Activated CD8-positive, alpha-beta memory T cell treated with anti-CD3 and anti-CD28 coated beads for 24 hours (primary cell): ENCODE measurements at regions not wholly inside any gene's neighbourhood (a gene's known extent, or its start where the extent isn't known, plus 50 kb on each side); places are given as distances from the start of the nearest gene placed in this dataset.
"Not testable (repeated sequence)": the region's sequence is repeated elsewhere in the genome, so short reads cannot be mapped to it uniquely, and the experiment has no call there.

Experiments
- DNase-seq: peaks from one replicate; pipeline ENCODE4 v3.0.0-alpha.2; 2020

- DNase-seq: no peak
Observed at GRCh38 chr12:75695926-75696325, 184.5 kb upstream of the KRR1 start.

GRCh38 chr12:75694534-75695268, 183.3 kb upstream of the KRR1 start:
- no peak for DNase-seq

- DNase-seq: no peak
Observed at GRCh38 chr12:75692876-75693275, 181.5 kb upstream of the KRR1 start.

DNA sequence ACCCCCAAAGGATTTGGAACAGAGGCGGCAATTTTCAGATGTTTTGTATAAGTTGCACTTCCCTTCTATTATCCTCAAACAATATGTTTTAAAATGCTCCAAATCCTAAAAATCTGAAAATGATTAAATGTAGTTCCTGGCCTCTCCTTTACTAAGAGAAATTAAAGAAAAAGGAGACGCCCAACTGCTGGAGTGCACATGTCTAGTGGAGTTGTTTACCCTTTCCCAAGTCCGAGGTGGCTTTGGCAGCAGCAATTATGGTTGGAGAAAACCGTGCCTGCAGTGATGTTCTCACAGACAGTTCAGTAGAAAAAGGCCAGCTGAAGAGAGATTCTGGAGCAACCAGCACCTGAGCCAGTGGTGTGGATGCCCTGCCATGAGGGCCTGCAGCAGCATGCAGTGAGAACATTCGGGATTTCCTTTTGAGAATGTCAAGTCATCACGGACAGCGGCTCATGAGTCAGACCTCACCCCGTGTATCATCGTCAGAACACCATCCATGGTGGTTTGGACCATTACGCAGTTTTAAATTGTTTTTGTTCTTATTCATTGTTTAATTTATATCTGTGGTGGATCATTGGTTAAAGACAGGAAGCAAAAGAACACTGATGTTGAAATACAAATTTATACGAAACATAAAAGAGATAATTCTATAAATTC, 179.0 kb upstream of the KRR1 start:
- DNase-seq: no peak

- DNase-seq: not testable (repeated sequence)
Observed at GRCh38 chr12:75686233-75686632, 174.8 kb upstream of the KRR1 start.

- DNase-seq: no peak
Observed at GRCh38 chr12:75685617-75686225, 174.3 kb upstream of the KRR1 start.

GRCh38 chr12:75684678-75685616, 173.5 kb upstream of the KRR1 start:
- no peak for DNase-seq

DNA sequence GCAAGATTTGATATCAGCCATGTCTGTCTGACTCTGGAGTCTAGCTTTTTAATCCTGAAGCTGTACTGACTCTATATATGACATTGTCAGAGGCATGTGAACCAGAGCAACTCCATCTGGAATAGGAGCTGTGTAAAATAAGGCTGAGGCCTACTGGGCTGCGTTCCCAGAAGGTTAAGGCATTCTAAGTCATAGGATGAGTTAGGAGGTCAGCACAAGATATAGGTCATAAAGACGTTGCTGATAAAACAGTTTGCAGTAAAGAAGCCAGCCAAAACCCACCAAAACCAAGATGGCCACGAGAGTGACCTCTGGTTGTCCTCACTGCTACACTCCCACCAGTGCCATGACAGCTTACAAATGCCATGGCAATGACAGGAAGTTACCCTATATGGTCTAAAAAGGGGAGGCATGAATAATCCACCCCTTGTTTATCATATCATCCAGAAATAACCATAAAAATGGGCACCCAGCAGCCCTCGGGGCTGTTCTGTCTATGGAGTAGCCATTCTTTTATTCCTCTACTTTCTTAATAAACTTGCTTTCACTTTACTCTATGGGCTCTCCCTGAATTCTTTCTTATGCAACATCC, 172.7 kb upstream of the KRR1 start:
- DNase-seq: not testable (repeated sequence)

GRCh38 chr12:75683220-75683619, 171.8 kb upstream of the KRR1 start:
- no peak for DNase-seq

GRCh38 chr12:75677522-75677921, 166.1 kb upstream of the KRR1 start:
- no peak for DNase-seq

- no peak for DNase-seq
Observed at GRCh38 chr12:75674393-75674792, 163.0 kb upstream of the KRR1 start.

- DNase-seq: no peak
Observed at GRCh38 chr12:75672200-75672599, 160.8 kb upstream of the KRR1 start.

- no peak for DNase-seq
Observed at GRCh38 chr12:75670216-75670615, 158.8 kb upstream of the KRR1 start.

GRCh38 chr12:75666939-75667334, 155.5 kb upstream of the KRR1 start:
- no peak for DNase-seq

- no peak for DNase-seq
Observed at GRCh38 chr12:75666126-75666938, 154.9 kb upstream of the KRR1 start.

- DNase-seq: no peak
Observed at GRCh38 chr12:75665216-75665615, 153.8 kb upstream of the KRR1 start.

DNA sequence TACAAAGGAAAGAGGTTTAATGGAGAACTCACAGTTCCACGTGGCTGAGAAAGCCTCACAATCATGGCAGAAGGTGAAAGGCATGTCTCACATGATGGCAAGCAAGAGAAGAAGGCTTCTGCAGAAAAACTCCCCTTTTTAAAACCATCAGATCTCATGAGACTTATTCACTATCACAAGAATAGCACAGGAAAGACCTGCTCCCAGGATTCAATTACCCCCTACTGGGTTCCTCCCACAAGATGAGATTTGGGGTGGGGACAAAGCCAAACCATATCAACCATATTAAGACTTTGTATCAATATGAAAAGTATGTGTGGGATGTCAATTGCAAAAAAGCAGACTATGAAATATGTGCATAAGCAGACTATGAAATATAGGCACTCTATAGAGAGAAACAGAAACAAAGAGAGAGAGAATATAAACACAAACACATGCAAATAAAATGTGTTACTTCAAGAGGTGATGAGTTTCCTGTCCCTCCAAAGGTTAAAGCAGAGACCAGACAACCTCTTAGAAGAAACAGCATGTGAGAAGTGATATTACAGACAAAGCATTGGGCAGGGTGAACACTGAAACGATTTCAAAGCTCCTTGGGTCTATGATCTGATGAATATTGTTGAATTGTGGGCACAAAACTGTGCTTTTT, 151.2 kb upstream of the KRR1 start:
- DNase-seq: no peak

DNA sequence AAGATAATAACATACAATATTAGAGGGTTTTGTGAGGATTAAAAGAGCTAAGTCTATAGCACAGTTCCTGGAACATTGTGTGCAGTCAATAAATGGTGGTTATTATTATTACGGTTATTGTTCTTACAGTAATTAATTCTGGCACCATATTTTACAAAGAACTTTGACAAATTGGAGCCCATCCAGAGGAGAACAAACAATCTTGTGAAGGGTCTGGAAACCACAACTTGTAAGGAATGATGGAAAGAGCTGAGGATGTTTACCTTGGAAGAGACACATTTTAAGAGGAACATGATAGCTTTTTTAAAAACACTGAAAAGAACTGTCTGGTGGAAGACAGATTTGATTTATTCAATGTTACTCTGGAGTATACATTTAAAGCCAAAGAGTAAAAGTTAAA, 150.5 kb upstream of the KRR1 start:
- no peak for DNase-seq

DNA sequence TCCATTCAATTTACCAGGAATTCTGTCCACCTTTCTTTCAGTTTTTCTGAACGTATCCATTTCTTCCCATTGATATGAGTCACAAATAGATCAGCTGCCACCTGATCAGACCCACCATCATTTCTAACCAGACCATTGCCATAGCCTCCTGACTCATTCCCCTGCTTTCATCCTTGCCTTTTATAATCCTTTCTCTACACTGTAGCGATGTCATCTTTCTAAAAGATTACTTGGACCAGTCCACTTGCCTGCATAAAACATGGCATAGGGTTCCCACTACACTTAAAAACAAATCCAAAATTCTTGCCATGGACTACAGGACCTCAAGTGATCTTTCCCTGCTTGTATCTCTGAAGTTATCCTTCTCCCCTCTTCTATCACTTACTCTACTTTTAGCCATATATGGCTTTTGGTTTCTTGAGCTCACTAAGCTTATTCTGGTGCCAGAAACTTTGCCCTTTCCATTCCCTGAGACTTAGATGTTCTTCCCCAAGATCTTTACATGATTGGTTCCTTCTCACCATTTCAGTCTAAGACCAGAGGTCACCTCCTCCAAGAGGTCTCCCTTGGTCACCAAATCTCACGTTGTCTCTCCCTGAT, 149.5 kb upstream of the KRR1 start:
- no peak for DNase-seq

- DNase-seq: no peak
Observed at GRCh38 chr12:75660107-75660530, 148.7 kb upstream of the KRR1 start.
